ENCODE measurements at regions not wholly inside any gene's neighbourhood (a gene's known extent, or its start where the extent isn't known, plus 50 kb on each side); places are given as distances from the start of the nearest gene placed in this dataset.

- Histone ChIP-seq H3K27me3 (ENCODE audit: insufficient read depth, low read depth, severe bottlenecking) (no peaks in the 10 kb centered on the region), H3K9me3 (ENCODE audit: severe bottlenecking) (no peaks in the 10 kb centered on the region), H3K27ac (no peak overlapping the region), H3K4me3 (ENCODE audit: low read depth, low read length) (no peak overlapping the region), H3K36me3 (no peaks in the 10 kb centered on the region)
- no peak for DNase-seq
- TF ChIP-seq CTCF (IDR thresholded peaks at IDR 0.05; ENCODE audit: low read depth, low read length): no peak
These were observed 83.8 kb upstream of the TMEM168 start for GRCh38 chr7:112873831-112874553.

GRCh38 chr7:112869111-112869774, 79.0 kb upstream of the TMEM168 start:
- Histone ChIP-seq H3K27me3 (ENCODE audit: insufficient read depth, low read depth, severe bottlenecking) (no peaks in the 10 kb centered on the region), H3K36me3 (no peaks in the 10 kb centered on the region; the same call in 1 of the 2 replicates), H3K4me3 (ENCODE audit: low read depth, low read length) (no peak overlapping the region), H3K9me3 (ENCODE audit: severe bottlenecking) (no peaks in the 10 kb centered on the region), H3K27ac (no peak overlapping the region)
- TF ChIP-seq CTCF (IDR thresholded peaks at IDR 0.05; ENCODE audit: low read depth, low read length): peak; percentile 93
- DNase-seq: peak; percentile 60

GRCh38 chr7:112868609-112869008, 78.4 kb upstream of the TMEM168 start:
- Histone ChIP-seq H3K27ac (no peak overlapping the region), H3K27me3 (ENCODE audit: insufficient read depth, low read depth, severe bottlenecking) (no peaks in the 10 kb centered on the region), H3K9me3 (ENCODE audit: severe bottlenecking) (no peaks in the 10 kb centered on the region), H3K4me3 (ENCODE audit: low read depth, low read length) (no peak overlapping the region), H3K36me3 (no peaks in the 10 kb centered on the region; the same call in 1 of the 2 replicates)
- DNase-seq: no peak
- TF ChIP-seq CTCF (IDR thresholded peaks at IDR 0.05; ENCODE audit: low read depth, low read length): no peak

- no peak overlapping the region for H3K4me3 ChIP-seq (ENCODE audit: low read depth, low read length)
- TF ChIP-seq CTCF (IDR thresholded peaks at IDR 0.05; ENCODE audit: low read depth, low read length): no peak
- no peaks in the 10 kb centered on the region for H3K9me3 ChIP-seq (ENCODE audit: severe bottlenecking)
- H3K36me3 ChIP-seq: no peaks in the 10 kb centered on the region; the same call in 1 of the 2 replicates
- no peaks in the 10 kb centered on the region for H3K27me3 ChIP-seq (ENCODE audit: insufficient read depth, low read depth, severe bottlenecking)
- H3K27ac ChIP-seq: no peak overlapping the region
- DNase-seq: no peak
These were observed 76.2 kb upstream of the TMEM168 start for GRCh38 chr7:112866424-112866823.

- H3K9me3 ChIP-seq (ENCODE audit: severe bottlenecking): no peaks in the 10 kb centered on the region
- no peaks in the 10 kb centered on the region for H3K27me3 ChIP-seq (ENCODE audit: insufficient read depth, low read depth, severe bottlenecking)
- TF ChIP-seq CTCF (IDR thresholded peaks at IDR 0.05; ENCODE audit: low read depth, low read length): no peak
- H3K27ac ChIP-seq: no peak overlapping the region
- no peak for DNase-seq
- H3K4me3 ChIP-seq (ENCODE audit: low read depth, low read length): no peak overlapping the region
- no peaks in the 10 kb centered on the region; the same call in 1 of the 2 replicates for H3K36me3 ChIP-seq
These were observed 74.2 kb upstream of the TMEM168 start for GRCh38 chr7:112864380-112864779.

Measured in WERI-Rb-1 (cell line).